Mucosa of rectum (tissue), 2 donors: ENCODE measurements at regions not wholly inside any gene's neighbourhood (a gene's known extent, or its start where the extent isn't known, plus 50 kb on each side); places are given as distances from the start of the nearest gene placed in this dataset.
"Not testable (repeated sequence)": the region's sequence is repeated elsewhere in the genome, so short reads cannot be mapped to it uniquely, and the experiment has no call there.

Experiments
- H3K27ac ChIP-seq, 2 donors: one replicate each; pipeline ENCODE4 v1.7.0; 2013; ENCODE audit warnings: inconsistent platforms in 2 of 2, low read depth in 2 of 2, low read length in 2 of 2
- H3K27me3 ChIP-seq, 2 donors: one replicate each; pipeline ENCODE4 v1.7.0; 2013; ENCODE audit warnings: low read length in 2 of 2; ENCODE audit not compliant: control insufficient read depth in 2 of 2, insufficient read depth in 2 of 2
- H3K36me3 ChIP-seq, 2 donors: one replicate each; pipeline ENCODE4 v1.7.0; 2013; ENCODE audit warnings: low read length in 2 of 2; ENCODE audit not compliant: control insufficient read depth in 2 of 2, insufficient read depth in 2 of 2
- H3K4me1 ChIP-seq, 2 donors: one replicate each; pipeline ENCODE4 v1.7.0; 2013; ENCODE audit warnings: low read length in 2 of 2, mild to moderate bottlenecking in 1 of 2; ENCODE audit not compliant: control insufficient read depth in 2 of 2, insufficient read depth in 2 of 2
- H3K4me3 ChIP-seq, 2 donors: one replicate each; pipeline ENCODE4 v1.7.0; 2013; ENCODE audit warnings: low read length in 2 of 2
- H3K9ac ChIP-seq, 2 donors: one replicate each; pipeline ENCODE4 v1.7.0; 2013; ENCODE audit warnings: low read length in 2 of 2, low read depth in 1 of 2, mild to moderate bottlenecking in 1 of 2
- H3K9me3 ChIP-seq, 2 donors: one replicate each; pipeline ENCODE4 v1.7.0; 2013; ENCODE audit warnings: low read length in 2 of 2; ENCODE audit not compliant: control insufficient read depth in 2 of 2
- donor health status: healthy.
- donor health status: Normal muscosa, but diverticular disease.

- Histone ChIP-seq H3K9ac (no peak overlapping the region), H3K4me3 (no peak overlapping the region), H3K36me3 (no peaks in the 10 kb centered on the region), H3K27me3 (no peaks in the 10 kb centered on the region), H3K27ac (no peak overlapping the region), H3K9me3 (peaks cover 0 to 4% of the 10 kb centered on the region in 2 donors), H3K4me1 (no peaks in the 10 kb centered on the region)
Observed at GRCh38 chr15:24224161-24224560, 451.4 kb upstream of the NPAP1 start.

GRCh38 chr15:24228922-24229321 lies 446.7 kb upstream of the NPAP1 start:
- not testable (repeated sequence) for H3K9me3 ChIP-seq, H3K36me3 ChIP-seq, H3K9ac ChIP-seq, H3K27ac ChIP-seq, H3K4me3 ChIP-seq, H3K27me3 ChIP-seq, H3K4me1 ChIP-seq

GRCh38 chr15:24233134-24233533 lies 442.4 kb upstream of the NPAP1 start:
- H3K36me3 ChIP-seq, H3K27ac ChIP-seq: not testable (repeated sequence)

GRCh38 chr15:24240580-24240979 lies 435.0 kb upstream of the NPAP1 start:
- H3K4me1 ChIP-seq, H3K9ac ChIP-seq: not testable (repeated sequence)

More at GRCh38 chr15:24233134-24233533, 442.4 kb upstream of the NPAP1 start:
- not testable (repeated sequence) for H3K4me1 ChIP-seq, H3K9ac ChIP-seq, H3K9me3 ChIP-seq, H3K27me3 ChIP-seq, H3K4me3 ChIP-seq

GRCh38 chr15:24259106-24259505 lies 416.5 kb upstream of the NPAP1 start:
- not testable (repeated sequence) for H3K9me3 ChIP-seq, H3K4me3 ChIP-seq, H3K27me3 ChIP-seq, H3K36me3 ChIP-seq, H3K9ac ChIP-seq, H3K4me1 ChIP-seq, H3K27ac ChIP-seq

More at GRCh38 chr15:24240580-24240979, 435.0 kb upstream of the NPAP1 start:
- not testable (repeated sequence) for H3K27ac ChIP-seq, H3K9me3 ChIP-seq, H3K4me3 ChIP-seq, H3K27me3 ChIP-seq, H3K36me3 ChIP-seq

GRCh38 chr15:24260407-24260806 lies 415.2 kb upstream of the NPAP1 start:
- not testable (repeated sequence) for H3K4me3 ChIP-seq, H3K9ac ChIP-seq, H3K9me3 ChIP-seq, H3K36me3 ChIP-seq, H3K27ac ChIP-seq, H3K4me1 ChIP-seq, H3K27me3 ChIP-seq

GRCh38 chr15:24260854-24261253 lies 414.7 kb upstream of the NPAP1 start:
- not testable (repeated sequence) for H3K9ac ChIP-seq, H3K27ac ChIP-seq, H3K36me3 ChIP-seq, H3K4me1 ChIP-seq, H3K9me3 ChIP-seq, H3K4me3 ChIP-seq, H3K27me3 ChIP-seq

- not testable (repeated sequence) for H3K36me3 ChIP-seq, H3K9ac ChIP-seq, H3K9me3 ChIP-seq, H3K27me3 ChIP-seq
- Histone ChIP-seq H3K27ac (peak overlapping the region; percentile 38 to 42), H3K4me1 (peaks cover 8 to 14% of the 10 kb centered on the region in 2 donors), H3K4me3 (peak overlapping the region; percentile 1 to 13)
Observed at GRCh38 chr15:24268536-24269165, 406.9 kb upstream of the NPAP1 start.

GRCh38 chr15:24269166-24269571 lies 406.4 kb upstream of the NPAP1 start:
- Histone ChIP-seq H3K9me3 (no peaks in the 10 kb centered on the region), H3K4me1 (peaks cover 8 to 14% of the 10 kb centered on the region in 2 donors), H3K27ac (peak overlapping the region; percentile 38 to 42), H3K9ac (peak overlapping the region in 1 of 2 donors; percentile 17), H3K36me3 (no peaks in the 10 kb centered on the region), H3K4me3 (peak overlapping the region in 1 of 2 donors; percentile 1), H3K27me3 (no peaks in the 10 kb centered on the region)

- Histone ChIP-seq H3K4me1 (peaks cover 8 to 14% of the 10 kb centered on the region in 2 donors), H3K27me3 (no peaks in the 10 kb centered on the region), H3K9ac (no peak overlapping the region), H3K36me3 (no peaks in the 10 kb centered on the region), H3K4me3 (no peak overlapping the region), H3K9me3 (no peaks in the 10 kb centered on the region), H3K27ac (no peak overlapping the region)
Observed at GRCh38 chr15:24269923-24270322, 405.7 kb upstream of the NPAP1 start.
